GM18508 (cell line): ENCODE measurements at regions not wholly inside any gene's neighbourhood (a gene's known extent, or its start where the extent isn't known, plus 50 kb on each side); places are given as distances from the start of the nearest gene placed in this dataset.
"Not testable (repeated sequence)": the region's sequence is repeated elsewhere in the genome, so short reads cannot be mapped to it uniquely, and the experiment has no call there.

Source experiments
- ATAC-seq: cut with Tn5 transposase; IDR thresholded peaks from one replicate; pipeline ENCODE4 v1.9.1; 2021; ENCODE audit warnings: moderate number of reproducible peaks; ENCODE audit not compliant: insufficient read depth, unreplicated experiment

DNA sequence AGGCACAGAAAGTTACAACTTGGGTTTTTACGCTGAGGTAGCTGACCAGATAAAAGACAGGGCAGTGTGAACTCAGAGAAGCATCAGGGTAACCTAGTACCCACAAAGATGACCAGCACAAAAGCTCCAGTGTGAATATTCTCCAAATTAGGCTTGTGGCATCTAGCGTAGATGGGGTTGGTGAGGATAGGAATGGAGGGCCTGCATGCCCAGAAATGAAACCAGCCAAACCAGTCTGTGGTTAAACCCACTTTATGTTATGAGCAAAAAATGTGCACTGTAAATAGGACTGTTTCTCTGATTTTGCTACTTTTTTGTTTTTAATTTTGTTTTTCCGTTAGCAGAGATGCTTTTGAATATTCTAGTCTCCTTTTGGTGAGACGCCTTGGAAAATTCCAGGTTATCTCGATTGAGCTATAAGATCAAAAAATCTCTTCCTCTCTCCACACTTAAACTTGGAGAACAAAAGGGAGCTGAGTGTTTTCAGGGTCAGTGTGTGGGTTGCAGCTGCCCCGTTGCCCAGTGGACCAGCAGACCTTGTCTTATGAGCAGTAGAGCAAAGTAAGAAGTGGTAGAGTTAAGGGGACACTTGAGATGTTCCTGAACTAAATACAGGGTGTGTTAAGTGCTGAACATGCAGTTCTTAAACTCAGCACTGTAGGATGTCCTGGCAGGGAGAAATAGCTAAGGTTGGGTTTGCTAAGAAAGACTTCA, 132.9 kb downstream of the C3orf38 start:
- ATAC-seq: no peak

DNA sequence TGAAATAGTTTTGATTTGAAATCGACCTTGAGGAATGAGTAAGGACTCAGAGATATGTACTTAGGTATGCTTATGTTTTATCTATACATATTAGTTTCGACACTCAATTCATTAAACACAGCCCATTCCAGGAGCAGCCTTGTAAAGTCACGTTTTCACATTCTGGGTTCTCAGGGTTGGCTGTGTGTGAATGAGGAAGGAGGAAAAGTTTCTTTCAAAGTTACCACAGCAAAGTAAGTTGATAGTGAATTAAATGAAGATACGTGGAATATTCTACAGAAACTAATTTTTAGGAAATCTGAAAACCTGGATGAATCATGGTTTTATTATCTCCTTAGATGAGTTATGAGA, 133.5 kb downstream of the C3orf38 start:
- ATAC-seq: no peak

DNA sequence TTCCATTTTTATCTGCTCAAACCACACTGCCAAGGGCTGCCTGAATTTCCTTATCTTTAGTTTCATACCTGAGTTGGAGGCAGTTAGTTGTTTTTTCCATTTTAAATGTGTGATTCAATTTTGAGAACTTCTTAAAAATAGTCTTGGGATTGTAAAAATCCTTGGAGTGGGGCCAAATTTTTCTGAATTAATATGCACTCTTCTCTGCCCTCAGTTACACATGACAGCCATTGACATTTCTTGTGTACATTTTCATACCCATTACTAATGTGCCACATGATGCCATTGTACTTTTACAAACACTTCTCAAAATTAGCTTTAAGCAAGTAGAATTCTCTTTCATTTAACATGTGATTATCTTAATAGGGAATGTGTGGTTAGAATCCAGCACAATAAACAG, 141.7 kb downstream of the C3orf38 start:
- no peak for ATAC-seq

DNA sequence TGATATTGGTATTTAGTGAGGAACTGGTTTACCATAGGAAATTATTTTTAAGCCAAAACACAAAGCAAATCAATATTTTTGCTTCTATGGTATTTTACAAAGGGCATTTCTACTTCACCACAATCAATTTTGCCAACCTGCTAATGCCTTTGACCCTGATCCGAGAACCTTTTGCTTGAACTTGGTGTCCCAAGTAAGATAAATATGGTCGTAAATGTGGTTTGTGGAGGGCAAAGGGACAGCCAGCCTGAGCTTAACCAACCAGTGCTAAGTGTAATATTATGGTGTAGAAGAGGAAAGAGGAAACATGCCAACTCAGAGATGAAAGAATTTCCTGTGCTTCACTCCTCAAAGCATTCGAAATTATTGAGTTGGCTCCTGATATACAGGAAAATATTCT, 148.4 kb downstream of the C3orf38 start:
- no peak for ATAC-seq

DNA sequence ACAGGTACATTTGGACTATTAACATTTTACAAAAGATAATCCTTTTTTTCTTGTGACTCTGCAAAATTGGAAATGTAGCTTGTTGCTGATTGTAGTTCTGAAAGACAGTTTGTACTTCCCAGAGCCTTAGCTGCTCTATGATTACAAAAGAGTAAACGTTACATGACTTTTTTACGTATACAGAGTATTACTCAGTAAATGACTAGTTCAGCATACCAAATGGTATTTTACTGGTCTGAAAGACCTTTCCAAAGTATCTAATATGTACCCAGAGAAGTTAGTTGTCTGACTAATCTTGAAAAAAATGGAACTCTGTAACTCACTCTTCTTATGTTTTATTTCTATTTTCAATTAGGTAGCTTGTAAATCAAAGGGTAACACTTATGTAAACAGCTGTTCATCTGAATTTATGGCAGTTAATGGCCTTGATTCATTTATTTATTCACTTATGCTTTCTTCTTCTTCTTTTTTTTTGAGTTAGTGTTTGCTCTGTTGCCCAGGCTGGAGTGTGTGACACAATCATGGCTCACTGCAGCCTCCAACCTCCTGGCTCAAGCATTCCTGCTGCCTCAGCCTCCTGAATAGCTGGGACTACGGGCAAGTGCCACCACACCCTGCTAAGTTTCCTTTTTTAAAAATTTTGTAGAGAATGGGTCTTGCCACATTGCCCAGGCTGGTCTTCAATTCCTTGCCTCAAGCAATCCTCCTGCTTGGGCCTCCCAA, 151.7 kb downstream of the C3orf38 start:
- no peak for ATAC-seq

DNA sequence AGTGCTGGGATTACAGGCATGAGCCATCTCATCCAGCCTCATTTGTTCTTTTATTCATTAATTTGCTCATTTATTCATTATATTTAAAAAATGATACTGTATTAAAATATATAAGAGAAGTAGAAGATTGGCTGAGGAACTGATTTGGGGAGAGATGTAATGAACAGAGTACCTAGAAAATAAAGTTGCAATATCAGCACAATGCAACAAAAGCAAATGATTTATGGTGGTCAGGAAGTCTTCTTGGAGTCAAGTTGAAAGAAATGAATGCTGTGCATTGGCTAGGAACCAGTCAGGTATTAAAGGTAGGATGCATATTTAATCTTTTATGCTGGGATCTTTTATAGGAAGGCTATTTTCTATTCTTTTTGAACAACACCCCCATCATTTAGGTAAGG, 152.2 kb downstream of the C3orf38 start:
- ATAC-seq: no peak

DNA sequence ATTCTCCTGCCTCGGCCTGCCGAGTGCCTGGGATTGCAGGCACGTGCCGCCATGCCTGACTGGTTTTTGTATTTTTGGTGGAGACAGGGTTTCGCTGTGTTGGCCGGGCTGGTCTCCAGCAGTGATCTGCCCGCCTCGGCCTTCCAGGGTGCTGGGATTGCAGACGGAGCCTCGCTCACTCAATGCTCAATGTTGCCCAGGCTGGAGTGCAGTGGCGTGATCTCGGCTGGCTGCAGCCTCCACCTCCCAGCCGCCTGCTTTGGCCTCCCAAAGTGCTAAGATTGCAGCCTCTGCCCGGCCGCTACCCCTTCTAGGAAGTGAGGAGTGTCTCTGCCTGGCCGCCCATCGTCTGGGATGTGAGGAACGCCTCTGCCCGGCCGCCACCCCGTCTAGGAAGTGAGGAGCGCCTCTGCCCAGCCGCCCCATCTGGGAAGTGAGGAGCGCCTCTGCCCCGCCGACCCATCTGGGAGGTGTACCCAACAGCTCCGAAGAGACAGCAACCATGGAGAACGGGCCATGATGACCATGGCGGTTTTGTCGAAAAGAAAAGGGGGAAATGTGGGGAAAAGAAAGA, 153.7 kb downstream of the C3orf38 start:
- ATAC-seq: not testable (repeated sequence)

DNA sequence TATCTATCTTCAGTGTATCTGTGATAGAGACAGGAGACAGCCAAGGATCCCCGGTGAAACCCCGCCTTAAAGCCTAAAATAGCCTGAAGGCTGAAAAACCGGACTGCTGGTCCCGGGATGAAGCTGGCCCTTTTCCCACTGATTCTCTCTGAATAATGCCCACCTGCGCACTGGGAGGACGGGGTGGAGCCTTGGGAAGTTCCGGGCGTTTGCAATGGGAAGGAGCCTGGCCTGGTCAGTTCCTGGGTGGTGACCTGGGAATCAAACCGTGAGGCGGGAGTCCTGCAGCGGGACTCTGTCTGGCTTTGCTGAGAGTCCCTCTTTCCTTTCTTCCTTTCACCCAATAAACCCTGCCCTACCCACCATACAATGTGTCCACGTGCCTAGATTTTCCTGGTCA, 157.9 kb downstream of the C3orf38 start:
- ATAC-seq: no peak

DNA sequence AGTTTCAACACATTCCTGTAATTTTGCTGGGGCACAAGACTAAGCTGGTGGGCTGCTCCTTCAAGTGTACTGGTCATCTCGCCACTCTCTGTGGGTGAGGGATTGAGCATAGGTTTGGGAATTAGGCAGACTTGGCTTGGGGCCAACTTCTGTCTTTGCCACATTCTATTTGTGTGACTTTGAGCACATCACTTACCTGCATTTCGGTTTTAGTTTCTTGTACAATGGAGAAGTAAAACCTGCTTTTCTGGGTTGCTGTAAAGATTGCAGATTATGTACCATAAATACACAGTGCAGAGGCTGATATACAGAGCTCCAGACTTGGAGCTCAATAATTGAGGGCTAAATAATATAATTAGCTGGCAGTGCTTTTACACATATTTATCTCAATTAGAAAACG, 162.1 kb downstream of the C3orf38 start:
- ATAC-seq: no peak

DNA sequence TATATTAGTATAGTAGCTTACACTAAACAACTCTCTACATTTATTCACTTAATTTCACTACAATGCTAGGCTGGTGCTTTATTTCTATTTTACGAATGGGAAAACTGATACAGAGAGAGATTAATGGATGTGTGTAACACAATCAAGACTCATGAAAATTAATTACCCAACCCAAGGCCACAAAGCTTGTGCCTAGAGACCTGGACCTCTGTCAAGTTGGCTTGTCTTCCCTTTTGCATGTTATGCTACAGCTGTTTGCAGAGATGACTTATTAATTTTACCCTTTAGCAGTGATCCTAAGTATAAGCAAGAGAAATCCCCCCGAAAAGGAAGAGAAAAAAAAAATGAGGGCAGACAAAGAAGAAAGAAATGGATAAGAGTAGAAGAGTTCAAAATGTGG, 162.5 kb downstream of the C3orf38 start:
- no peak for ATAC-seq

DNA sequence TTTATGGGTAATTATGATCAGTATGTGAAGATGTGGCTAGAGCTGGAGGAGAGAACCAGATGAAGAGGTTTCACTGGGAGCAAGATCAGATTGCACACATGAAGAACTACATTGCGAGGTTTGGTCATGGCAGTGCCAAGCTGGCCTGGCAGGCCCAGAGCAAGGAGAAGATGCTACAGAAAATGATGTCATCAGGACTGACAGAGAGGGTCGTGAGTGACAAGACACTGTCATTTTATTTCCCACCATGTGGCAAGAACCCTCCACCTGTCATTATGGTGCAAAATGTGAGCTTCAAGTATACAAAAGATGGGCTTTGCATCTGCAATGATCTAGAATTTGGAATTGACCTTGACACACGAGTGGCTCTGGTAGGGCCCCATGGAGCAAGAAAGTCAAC, 168.3 kb downstream of the C3orf38 start:
- no peak for ATAC-seq

DNA sequence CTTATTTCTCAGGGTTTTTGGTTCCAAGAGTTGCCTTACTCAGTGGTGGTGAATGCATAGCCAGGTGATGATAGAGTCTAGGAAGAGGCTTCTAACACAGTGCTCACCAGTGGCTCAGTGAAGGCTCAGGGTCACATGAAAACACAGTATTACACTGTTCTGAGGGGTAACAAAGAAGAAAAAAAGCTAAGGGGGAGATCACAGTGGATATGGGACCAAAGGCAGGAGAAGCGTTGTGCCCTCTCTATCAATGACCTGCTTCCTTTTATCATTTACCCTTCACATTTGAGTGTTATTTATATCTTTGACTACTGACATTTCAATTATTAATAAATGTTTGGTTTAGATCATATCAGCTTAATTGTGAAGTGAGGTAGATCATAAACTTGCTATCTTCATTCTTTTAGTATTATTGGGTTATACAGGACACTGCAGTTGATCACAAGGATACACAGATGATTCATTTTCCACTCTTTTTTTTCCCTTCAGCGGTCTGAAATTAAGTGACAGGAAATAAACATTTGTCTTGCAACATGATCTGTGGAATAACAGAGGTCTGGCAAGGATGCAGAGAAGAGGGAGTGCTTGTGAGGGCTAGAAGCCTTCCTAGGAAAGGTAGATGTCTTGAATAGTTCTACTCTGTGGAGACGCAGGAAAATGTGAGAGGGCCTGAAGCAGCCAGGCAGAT, 171.7 kb downstream of the C3orf38 start:
- no peak for ATAC-seq

DNA sequence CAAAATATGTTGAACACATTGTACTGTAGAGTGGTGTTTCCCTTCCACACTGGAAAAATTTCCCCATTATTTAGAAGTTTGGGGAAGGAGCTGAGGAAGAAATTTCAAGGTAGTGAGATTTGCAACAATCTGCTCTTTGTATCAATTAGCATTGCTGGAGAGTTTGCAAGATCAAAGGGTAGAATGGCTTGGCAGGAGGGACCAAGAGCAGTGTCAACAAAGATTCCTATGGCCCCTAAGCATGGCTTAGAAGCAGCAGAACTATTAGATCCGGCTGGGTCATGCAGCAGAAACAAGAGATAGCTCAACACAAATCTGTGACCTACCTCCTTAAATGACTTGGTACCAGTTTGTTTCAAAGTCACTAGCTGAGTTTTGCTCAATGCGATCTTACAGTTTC, 175.0 kb downstream of the C3orf38 start:
- no peak for ATAC-seq

DNA sequence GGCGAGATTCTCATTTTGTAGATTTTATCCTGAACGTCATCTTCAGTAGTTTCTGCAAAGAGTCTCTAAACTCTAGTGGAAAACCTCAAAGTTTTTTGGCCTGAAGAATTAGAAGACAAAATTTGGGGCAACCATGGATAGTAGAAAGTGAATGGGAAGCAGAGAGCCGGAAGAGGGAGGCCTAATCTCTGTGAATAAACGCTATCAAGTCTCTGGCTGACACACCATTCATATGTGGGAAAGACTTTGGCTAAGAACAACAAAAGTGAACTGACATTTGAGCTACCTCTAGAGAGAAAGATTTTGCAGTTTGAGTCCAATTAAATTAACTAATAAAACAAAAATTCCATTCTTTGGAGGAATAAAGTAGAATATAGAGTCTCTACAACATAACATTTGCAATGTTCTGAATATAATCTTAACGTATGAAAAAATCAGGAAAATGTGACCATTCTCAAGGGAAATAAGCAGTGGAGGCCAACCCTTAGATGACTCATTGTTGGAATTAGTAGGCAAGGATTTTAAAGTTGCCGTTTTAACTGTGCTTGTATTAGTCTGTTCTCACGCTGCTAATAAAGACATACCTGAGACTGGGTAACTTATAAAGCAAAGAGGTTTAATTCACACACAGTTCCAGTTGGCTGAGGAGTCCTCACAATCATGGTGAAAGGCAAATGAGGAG, 184.6 kb downstream of the C3orf38 start:
- no peak for ATAC-seq

DNA sequence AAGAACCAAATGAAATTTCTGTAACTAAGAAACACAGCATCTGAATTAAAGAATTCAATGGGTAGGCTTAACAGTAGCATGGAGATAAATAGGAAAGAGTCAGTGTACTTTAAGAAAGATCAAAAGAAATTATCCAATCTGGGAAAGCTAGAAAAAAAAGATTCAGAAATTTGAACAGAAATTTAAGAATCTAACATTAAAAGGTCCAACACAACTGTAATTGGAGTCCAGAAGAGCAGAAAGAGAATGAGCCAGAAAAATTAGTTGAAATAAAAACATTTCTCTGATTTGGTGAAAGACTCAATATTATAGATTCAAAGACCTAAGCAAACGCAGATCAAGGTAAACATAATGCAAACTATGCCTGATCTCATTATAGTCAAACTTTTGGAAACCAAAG, 187.1 kb downstream of the C3orf38 start:
- ATAC-seq: no peak

DNA sequence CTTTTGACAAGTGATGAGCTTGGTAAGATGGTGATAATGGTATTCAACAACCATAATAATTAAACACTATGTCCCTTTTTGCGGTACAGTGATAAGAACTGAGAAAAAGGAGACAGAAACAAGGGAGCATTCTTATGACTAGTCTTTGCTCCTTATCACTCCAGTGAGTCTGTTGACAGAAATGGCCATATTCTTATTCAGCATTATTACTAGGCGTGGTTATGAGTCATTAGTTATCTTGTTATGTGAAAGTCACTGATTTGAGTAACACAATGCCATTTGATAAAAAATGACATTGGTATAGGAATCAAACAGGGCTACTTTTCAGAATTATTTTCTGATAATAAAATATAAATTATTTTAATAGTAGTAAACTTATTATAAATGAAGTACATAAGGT, 193.5 kb downstream of the C3orf38 start:
- no peak for ATAC-seq

DNA sequence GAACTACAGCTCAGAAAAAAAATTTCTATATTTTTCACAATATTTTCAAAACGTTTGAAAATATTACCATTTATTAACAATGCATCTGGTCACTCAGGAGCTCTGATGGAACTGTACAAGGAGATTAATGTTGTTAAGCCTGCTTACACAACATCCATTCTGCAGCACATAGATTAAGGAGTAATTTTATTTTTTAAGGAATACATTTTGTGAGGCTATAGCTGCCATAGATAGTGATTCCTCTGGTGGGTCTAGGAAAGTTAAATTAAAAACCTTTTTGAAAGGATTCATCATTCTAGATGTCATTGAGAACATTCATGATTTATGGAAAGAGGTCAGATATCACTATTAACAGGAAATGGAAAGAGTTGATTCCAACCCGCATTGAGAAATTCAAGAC, 196.9 kb downstream of the C3orf38 start:
- no peak for ATAC-seq

DNA sequence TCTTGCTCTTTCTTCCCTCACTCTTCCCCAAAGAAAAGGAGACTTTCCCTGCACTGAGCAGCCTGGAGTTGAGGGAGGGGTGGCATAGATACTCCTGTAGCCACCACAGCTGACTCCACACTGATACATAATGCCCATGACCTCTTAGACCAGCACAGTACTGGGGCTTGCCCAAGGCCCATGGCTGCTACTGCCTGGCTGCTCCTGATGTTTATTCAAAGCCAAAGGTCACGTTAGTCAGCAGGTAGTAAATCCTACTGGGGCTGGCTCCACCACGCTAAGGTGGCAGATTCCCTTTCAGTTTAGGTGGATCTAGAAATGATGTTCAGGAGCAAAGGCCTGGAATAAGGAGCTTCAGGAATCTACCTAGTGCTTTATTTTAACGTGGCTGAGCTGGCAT, 212.7 kb downstream of the C3orf38 start:
- no peak for ATAC-seq

DNA sequence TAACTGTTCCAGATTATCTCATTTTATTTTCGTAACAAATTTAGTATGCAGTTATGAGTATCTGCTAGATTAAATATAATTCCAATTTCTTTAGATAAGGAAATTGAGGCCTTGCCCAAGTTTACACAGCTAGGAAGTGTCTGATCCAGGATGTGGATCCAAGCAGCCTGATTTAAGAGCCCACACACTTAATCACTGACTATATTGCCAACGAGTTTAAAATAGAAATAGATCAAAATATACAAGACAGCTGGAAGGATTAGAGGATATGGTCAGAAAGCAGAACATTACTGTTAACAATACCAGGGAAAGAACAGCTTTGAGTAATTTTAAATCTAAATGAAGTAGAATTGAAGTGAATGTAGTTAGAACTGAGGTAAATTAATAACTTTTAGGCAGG, 215.2 kb downstream of the C3orf38 start:
- no peak for ATAC-seq

DNA sequence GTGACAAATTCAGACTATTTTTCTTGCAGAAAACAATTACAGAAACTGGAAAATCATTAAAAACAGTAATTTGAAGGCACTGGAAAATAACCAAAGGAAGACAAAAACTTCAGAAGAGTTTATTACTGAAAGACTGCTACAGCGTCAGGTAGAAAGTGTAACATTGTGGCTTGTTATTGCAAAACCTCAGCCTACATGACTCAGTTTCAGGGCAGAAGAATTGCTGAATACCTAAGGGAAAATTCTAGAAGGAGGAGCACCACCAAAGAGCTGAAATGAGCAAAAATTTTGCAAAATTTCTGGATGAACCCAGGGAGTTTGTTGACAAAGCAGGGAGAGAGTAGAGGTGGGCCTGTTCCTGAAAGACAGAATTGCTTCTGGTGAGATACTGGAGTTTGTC, 219.6 kb downstream of the C3orf38 start:
- no peak for ATAC-seq

DNA sequence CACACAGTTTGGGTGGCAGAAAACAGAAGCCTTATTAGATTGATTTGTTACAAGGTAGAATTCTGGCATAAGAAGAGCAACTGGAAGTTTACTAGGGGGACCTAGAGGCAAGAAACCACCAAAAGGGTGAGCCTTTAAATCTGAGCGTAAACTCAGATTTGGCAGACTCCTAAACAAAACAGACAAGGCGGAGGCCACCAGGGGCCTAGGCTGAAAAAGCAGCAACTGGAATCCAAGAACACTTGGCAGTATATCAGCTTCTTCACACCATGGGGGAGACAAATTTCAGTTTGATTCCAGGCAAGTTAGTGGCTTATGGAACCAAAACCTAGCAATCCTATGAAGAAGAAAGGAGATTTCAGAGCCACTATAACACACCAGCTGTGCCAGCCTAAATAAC, 220.0 kb downstream of the C3orf38 start:
- ATAC-seq: no peak
